H4 (cell line): ENCODE measurements at regions not wholly inside any gene's neighbourhood (a gene's known extent, or its start where the extent isn't known, plus 50 kb on each side); places are given as distances from the start of the nearest gene placed in this dataset.

Experiments
- DNase-seq: peaks from one replicate; pipeline ENCODE4 v3.0.0-alpha.2; 2015; ENCODE audit warnings: low spot score

DNA sequence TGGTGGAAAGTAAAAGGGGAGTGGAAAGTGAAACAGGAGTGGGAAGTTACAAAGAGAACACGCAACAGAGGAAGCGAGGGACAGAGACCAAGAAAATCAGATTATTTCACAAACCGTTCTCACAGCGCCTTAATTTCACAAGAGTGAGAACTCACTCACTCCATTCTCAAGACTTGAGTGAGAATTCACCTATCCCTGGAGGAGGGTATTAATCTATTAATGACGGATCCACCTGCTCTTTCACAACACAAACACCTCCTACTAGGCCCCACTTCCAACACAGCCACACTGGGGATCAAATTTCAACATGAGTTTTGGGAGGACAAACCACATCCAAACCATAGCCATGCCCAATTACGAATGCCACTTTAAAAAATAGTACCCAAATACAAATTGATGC is 297.6 kb downstream of the GPAM start:
- no peak for DNase-seq

DNA sequence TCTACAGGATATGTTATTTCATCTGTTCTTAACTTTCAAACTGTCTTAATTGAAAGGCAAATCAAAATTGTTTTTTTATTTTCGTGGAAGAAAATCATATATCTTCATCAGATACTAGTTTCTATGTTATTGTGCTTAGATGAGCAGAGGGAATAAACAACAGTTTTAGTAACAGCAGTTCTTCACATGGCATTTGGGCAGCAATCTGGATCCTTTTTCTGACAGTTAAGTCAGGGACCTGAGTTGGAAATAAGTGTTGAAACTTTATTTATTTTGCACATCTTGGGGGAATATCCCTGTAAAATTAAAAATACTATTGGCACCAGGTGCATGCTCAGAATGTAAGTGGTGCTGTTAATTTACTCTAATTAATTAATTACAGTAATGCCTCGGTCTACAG is 296.3 kb downstream of the GPAM start:
- no peak for DNase-seq

DNA sequence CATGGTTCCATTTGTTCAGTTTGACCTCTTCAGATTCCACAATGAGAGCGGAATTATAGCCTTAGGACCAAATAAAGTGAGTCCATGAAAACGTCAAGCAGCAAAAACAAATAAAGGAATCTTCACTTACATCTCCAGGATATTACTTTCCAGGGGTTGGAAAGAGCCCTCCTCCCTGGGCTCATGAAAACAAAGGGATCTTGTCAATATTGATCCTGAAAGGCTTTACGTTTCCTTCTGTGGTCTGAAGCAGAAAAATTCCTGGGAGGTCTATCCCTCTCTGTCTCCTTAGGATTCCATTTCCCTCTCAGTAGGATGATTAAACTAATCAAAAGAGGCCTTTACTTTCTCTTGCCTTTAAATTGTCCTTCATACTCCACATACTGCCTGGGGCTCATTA is 293.5 kb downstream of the GPAM start:
- DNase-seq: no peak

DNA sequence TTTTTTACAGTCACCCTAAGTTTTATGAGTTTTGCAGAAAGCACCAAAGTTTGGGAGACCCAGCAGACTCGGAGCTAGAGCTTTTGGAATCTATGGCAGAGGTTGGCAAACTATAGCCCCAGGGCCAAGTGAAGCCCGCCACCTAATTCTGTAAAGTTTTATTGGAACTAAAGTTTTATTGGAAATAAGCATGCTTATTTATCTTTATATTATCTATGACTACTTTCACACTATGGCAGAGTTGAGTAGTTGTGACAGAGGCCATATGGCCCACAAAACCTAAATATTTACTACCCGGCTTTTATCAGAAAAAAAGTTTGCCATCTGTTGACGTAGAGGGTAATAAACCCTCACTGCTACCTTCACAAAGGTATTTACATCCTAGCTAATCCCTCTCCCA is 267.6 kb downstream of the GPAM start:
- no peak for DNase-seq

DNA sequence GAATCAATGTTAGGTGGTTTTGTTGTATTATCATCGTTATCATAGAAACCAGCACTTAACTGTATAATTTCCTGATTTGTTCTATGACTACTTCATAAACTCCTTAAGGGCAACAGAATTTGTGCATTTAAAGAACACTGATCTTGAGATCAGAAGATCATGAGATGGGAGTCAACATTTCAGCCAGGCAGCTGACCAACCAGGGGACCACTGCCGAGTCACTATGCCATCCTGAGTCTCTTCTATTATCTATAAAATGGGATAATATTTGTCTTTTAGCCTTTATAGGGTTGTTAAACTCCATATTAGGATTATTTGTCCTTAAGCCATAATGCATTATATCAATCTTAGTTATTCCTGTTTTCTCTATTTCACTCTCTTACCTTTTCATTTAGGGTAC is 261.7 kb downstream of the GPAM start:
- DNase-seq: no peak

DNA sequence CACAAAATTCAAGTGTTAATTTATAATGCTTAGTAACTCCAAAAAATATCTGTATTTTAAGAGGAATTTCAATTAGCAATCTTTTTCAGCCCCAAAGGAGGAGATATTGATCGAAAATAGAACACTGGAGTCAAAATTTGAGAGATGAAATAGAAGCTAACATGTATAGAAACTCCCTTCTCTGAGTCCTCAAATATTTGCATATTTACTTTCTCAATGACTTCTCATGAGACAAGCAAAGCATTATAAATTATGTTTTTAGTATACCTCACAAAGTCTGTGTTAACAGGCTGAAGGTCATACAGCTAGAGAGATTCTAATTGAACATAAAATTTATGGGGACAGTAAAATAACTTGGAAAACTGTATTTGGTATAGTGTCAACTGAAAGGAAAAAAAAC is 260.5 kb downstream of the GPAM start:
- no peak for DNase-seq

DNA sequence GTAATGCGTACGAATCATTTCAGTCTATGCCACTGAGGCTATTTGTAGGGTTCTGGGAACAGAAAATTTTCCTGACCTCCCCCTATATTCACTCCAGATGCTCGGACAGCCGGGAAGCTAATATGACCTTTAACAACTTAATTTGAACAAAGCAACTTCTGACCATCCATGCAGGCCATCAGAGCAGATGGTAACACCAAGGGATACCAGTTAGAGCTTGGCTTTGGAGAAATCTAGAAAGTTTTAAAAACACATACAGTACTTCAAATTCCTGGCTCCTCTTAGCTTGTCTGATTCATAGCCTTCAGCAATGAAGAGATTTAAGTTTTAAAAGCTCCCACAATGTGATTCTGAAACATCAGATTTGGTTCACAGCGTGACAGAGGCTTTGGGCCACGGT is 257.3 kb downstream of the GPAM start:
- DNase-seq: no peak

DNA sequence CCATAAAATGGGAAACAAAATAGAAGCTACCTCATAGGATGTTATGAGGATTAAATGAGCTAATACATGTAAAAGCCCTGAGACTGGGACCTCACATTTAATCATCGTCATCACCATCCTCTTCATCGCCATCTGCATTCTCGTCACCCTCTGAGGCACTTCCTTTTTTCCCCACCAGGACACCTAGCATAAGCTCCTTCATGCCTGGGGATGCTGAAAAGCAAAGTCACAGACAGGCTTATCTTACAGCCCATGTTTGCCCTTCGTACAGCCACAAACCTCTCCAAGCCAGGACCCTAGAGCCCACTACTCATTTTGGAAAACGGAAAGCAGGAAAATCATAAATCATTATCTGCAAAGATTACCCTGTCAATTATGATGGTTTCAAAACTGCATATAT is 249.6 kb downstream of the GPAM start:
- DNase-seq: no peak

DNA sequence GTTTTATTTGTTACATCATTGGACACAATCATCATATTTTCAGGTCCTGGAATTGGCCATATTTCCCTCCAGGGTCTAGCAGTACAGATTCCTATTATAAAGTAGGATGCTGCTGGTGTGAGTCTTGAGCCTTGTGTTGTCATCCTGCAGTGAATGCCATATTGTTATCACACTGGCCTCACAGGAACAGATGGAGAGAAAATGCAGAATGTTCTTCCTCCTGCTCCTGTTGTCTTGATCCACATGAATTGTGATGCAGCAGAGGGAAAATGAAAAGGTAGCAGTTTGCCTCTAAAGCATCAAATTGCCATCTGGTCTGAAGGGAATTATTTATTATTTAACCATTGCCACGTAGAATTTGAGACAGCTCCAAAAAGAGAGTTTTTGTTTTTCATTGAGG is 248.6 kb downstream of the GPAM start:
- DNase-seq: no peak

DNA sequence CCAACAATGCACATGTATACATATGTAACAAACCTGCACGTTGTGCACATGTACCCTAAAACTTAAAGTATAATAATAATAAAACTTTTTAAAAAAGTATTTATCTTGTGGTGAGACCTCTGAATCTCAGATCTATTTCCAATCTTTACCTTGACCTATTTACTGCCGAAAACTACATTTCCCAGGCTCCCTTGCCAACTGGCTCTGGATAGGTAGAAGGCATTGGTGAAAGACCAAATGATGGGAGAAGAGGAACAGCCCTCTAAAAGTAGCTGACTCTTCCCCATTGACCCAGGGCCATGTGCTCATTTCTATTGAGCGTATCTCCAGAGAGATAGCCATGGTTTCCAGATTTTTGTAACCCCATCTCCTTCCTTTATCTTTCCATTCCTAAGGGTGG is 247.4 kb downstream of the GPAM start:
- DNase-seq: no peak

DNA sequence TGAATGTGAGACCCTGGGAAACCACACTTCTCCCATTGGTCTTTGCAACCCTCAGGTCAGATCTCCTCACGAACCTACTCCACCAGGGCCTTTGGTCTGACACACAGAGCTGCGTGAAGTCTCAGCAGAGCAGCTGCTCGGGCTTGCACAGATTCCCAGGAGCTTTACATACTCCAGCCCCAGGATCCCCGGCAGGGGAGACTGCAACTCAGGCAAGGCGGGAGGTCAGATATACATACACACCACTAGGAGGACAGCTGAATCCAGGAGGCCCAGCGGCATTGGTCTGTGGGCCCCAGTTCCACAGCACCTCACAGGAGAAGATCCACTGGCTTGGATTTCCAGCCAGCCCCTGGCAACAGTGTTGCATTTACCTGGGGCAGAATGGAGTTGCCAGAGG is 239.2 kb downstream of the GPAM start:
- no peak for DNase-seq

DNA sequence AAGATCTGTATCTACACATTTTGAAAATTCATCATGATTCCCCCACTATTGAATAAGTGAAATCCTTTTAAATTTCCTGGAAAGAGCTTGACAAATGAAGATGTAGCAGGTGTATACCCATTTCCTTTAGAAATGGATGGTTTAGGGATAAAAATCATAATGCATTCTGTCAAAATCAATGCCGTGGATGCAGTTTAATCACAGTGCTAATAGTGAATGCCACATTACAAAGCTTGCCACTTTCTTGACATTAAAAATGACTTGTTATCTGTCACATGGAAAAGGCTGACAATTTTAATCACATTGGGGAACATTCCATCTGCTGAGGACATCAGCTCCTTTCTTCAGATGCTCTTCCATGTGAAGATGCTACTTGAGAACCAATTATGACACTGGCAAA is 229.6 kb downstream of the GPAM start:
- no peak for DNase-seq

DNA sequence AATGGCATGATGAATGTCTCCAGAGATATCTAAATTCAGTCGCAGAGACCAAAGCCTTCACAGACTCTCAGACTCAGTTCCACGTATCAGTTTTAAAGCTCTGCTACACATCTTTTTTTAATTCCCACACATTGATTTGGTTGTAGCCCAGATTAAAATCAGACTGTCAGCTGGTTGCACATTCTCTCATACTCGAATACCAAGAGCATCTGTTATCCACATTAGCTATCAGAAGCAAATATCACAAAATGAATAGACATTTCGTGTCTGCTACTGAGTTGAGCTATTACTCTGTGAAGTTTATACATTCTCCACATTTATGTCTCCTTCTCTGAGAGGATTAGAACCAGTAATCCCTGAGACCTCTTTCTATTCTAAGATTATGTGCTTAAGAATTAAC is 229.2 kb downstream of the GPAM start:
- no peak for DNase-seq

DNA sequence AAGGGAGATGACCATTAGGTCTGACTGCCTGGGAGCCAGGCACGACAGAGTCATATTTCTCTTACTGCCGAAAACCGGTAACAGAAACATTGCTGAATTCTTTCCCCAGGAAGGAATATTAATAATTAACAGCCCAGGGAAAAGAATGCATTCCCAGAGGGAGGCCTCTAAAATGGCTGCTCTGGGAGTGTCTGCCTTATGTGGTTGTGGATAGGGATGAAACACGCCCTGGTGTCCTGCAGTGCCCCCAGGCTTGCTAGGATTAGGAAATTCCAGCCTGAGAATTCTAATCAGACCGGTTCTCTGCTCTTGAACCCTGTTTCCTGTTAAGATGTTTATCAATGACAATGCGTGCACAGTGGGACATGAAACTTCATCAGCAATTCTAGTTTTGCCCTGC is 226.7 kb downstream of the GPAM start:
- DNase-seq: no peak

DNA sequence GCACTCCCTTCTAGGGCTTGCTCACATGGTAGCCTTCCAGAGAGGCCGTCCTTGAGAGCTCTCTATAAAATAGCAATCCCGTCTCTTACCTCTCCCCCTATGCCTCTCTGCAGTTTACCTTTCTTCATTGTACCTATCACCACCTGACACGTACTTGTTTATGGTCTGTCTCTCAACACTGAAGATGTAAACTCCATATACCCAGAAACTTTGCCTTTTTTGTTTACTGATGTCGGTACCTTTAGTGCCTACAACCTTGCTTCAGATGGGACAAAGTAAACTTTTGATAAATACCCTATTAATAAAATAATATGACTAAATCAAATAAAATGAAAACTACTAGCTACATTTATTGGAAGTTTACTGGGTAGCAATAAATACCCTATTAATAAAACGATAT is 220.6 kb downstream of the GPAM start:
- no peak for DNase-seq

DNA sequence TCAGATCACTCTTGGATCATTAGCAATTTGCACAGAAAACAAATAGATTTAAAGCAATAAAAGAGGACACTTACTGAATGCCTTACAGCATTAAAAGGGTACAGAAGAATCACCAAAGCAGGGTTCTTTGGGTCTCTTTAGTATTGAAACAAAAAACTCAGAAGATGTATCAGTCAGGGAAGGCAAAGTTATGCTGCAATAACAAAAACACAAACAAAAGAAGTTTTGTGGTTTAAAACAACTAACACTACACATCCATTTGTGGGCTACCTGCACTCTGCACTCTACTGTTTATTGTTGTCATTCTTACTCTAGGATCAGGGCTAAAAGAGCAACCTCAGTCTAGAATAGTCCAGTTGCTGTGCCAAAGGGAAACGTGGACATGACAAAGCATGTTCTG is 216.4 kb downstream of the GPAM start:
- no peak for DNase-seq

DNA sequence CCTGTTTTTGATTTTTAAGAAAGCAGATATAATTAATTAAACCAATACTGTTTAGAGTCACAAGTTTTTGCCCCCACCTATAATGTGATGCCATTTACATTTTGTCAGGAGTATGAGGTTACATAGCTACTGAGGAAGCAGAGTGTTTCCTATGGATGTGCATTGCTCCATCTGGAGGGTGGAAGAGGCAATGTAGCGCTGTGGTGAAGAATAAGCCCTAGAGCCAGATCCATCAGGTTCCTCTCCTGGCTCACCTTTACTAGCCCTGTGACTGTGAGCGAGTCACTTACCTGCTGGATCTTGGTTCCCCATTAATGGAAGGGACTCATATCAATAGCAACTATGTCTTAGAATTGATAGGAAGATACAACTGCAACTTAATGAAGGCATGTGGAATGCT is 216.0 kb downstream of the GPAM start:
- DNase-seq: no peak

DNA sequence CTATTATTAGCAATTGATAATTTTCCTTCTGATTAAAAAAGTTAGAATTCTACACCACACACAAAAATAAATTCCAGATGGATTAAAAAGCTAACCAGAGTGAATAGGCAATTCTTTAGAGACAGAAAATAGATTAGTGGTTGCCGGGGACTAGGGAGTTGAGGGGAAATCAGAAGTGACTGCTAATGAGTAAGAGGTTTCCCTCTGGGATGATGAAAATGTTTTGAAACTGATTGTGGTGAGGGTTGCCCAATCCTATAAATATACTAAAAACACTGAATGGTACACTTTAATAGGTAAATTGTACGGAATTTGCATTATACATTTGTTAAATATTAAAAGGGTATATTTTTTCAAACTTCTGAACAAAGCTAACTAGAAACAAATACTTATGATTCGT is 214.9 kb downstream of the GPAM start:
- no peak for DNase-seq

DNA sequence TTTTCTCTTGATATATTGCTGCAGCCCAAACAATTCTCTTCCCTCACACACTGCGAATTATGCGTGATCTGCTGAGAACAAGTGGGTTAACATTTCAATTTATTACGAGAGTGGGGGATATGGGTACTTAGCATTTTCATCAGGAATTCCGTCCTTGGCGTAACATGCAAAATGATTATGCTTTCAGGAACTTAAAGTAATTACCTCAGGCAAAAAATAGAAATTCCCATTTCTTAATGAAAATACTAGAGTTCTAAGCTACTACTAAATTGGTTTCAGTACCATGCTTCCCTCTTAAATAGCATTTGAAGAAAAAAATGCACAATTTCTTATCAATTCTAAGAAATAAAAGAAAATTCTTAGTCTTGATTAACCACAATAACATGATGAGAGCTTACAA is 213.5 kb downstream of the GPAM start:
- no peak for DNase-seq

DNA sequence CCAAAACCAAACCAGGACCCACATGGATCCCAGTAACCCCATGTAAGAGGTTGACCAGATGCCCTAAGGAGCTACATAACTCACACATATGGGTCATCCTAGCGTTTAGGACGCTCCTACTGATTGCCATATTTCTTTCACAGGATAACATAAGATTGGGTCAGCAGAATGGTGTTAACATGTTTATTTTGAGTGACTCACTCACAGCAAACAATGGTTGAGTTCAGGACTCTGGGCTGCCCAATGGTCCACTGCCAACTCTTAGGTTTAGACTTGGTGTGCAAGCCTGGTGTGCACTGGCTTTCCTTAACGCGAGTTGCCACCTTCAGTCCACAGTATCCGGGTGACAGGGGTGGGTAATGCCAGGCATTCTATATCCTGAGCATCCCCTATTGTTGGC is 211.5 kb downstream of the GPAM start:
- DNase-seq: no peak

DNA sequence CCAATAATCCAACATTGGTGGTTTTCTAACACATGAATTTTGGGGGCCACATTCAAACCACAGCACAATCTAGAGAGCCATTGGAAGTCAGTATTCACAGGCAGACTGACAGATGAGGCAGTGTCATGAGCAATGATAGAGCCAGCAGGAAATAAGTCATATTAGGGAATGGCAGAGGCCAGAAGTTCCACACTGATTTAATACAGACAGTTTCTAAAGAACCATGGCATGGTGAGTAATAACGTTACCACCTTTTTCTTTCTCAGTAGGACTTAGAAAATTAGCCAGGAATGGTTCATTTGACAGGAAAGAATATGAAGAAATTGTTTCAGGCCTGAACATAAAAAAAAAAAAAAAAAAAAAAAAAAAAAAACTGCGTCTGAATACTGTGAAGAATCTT is 210.3 kb downstream of the GPAM start:
- no peak for DNase-seq

DNA sequence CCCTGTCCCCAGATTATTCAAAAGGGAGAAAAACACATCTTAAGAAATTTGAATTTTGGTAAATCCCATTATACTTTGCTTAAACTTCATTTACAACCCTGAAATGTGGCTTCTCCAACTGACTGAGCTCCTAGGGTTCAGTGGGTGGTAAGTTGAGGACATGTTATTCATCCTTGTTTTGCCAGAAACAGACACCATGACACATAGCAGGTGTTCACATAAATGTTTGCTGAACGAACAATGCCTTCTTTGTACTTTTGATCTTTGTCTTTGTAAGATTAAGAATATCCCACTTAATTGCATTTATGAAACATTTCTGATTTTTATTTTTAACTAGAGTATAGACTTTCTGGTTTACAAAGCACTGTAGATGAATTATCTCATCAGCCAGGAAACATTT is 209.7 kb downstream of the GPAM start:
- no peak for DNase-seq

DNA sequence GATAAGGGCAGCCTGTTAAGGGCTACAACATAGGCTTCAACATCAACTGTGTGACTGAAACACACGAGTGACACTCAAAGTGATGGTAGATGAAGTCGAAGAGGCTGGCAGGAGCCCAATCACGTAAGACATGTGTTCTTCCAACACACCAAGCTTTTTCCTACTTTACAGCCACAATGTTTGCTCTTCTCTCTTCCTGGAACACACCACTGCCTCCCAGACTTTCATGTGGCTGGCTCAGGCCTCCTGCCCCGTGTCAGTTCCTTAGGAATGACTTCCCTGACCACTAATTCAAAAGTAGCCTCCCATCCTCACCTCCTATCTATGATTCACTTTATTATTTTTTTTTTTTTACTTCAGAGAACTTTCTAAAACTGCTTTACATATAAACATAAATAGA is 209.2 kb downstream of the GPAM start:
- DNase-seq: no peak

DNA sequence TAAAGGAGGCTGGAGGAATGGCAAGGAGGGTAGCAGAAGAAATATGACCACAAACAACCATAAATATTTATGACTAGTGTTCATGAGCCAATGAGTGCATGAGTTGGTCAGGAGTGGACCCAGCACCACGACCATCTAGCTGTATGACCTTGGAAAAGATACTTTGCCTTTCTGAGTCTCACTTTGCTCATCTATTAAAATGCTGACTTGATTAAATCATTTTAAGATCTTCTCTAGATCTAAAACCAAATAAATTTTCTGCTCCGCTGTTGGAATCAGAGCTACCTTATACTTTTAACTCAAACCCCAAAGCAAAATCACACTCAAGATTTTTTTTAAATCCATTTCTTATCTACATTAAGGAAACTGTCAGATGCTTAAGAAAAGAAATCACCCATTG is 207.0 kb downstream of the GPAM start:
- no peak for DNase-seq

DNA sequence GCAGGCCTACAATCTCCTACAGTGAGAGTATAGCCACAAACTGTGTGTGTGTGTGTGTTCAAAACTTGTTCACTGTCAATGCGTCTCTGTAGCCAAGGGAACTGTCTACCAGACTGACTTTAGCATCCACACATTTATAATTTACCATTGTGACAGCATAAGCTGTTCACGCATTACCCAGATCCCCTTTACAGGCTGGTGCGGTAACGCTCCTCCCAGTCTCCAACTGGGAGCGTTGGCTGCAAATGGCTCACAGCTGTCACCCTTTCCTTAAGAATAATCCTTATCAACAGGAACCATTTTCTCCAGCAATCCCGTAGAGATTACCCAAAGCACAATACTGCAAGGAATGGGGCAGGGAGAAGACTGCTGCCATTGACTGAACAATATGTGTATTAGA is 199.5 kb downstream of the GPAM start:
- no peak for DNase-seq
